ENCODE measurements at regions not wholly inside any gene's neighbourhood (a gene's known extent, or its start where the extent isn't known, plus 50 kb on each side); places are given as distances from the start of the nearest gene placed in this dataset.
"Not testable (repeated sequence)": the region's sequence is repeated elsewhere in the genome, so short reads cannot be mapped to it uniquely, and the experiment has no call there.

DNA sequence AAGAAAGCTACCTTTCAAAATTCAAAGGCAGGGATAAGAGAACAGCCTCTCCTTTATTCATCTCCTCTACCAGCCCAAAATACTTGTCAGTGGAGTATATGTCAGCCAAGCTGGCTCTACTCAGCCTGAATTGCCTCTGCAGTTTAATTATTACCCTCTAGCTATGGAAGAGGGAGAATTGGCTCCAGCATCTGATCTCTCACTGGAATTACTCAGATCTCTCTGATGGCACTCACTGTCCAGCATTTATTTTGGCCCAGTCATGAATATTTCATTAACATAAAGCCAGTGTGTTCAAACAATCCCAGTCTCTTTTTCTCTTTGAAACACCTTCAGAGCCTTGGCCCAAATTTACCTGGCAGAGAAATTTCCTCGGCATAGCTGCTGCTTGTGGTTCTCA is 58.6 kb upstream of the TMEM108 start:
- Histone ChIP-seq H3K4me1 (no peaks in the 10 kb centered on the region), H3K27ac (no peak overlapping the region), H3K4me3 (no peak overlapping the region), H3K36me3 (no peaks in the 10 kb centered on the region), H3K27me3 (no peaks in the 10 kb centered on the region), H3K9me3 (no peaks in the 10 kb centered on the region)
- TF ChIP-seq CTCF (IDR thresholded peaks at IDR 0.05) (no peak), POLR2A (IDR thresholded peaks at IDR 0.05) (no peak)
- DNase-seq = no peak
- intact Hi-C loops (cut with DNase I) = no loop called here
- 86% methylated on average over 1 of the region's 1 CpG for WGBS (ENCODE audit: insufficient coverage, low coverage, low lambda C conversion rate, missing lambda C conversion rate)
- no peak for ATAC-seq

DNA sequence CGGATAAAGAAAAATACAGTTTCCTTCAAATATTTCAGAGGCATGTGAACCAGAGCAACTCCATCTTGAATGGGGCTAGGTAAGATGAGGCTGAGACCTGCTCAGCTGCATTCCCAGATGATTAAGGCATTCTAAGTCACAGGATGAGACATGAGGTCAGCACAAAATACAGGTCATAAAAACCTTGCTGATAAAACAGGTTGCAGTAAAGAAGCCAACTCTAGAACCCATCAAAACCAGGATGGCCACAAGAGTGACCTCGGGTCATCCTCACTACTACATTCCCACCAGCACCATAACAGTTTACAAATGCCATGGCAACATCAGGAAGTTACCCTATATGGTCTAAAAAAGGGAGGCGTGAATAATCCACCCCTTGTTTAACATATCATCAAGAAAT is 59.2 kb upstream of the TMEM108 start:
- H3K27me3 ChIP-seq; H3K27ac ChIP-seq; H3K4me3 ChIP-seq; H3K4me1 ChIP-seq; H3K9me3 ChIP-seq; ATAC-seq; intact Hi-C loops (cut with DNase I); H3K36me3 ChIP-seq; DNase-seq: not testable (repeated sequence)
- WGBS (ENCODE audit: insufficient coverage, low coverage, low lambda C conversion rate, missing lambda C conversion rate) = 46% methylated on average over 3 of the region's 3 CpGs

DNA sequence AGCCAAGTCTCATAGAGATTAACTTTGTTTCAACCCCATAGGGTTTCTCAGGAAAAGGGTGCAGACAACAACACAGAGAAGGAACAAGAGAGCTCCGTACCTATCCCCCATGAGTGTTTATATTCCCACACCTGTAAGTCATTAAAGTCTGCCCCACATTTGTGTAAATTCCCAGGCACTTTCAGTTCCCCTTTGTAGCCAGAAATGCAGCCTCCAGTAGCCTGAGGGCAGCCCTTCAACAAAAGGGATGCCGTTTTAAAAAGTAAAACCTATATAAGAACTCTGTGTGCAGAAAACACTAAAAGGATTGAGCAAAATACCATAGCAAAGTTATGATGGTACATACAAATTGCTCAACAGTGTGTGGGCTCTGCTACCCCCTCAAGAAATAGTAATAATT is 59.7 kb upstream of the TMEM108 start:
- DNase-seq = no peak
- no peaks in the 10 kb centered on the region for H3K36me3 ChIP-seq
- intact Hi-C loops (cut with DNase I) = no loop called here
- no peak for ATAC-seq
- no peaks in the 10 kb centered on the region for H3K4me1 ChIP-seq
- H3K27ac ChIP-seq = no peak overlapping the region
- no peak overlapping the region for H3K4me3 ChIP-seq
- 43% methylated on average over 2 of the region's 2 CpGs for WGBS (ENCODE audit: insufficient coverage, low coverage, low lambda C conversion rate, missing lambda C conversion rate)
- H3K9me3 ChIP-seq = no peaks in the 10 kb centered on the region
- no peaks in the 10 kb centered on the region for H3K27me3 ChIP-seq
- TF ChIP-seq CTCF (IDR thresholded peaks at IDR 0.05) = no peak
- no peak for TF ChIP-seq POLR2A (IDR thresholded peaks at IDR 0.05)

GRCh38 chr3:132974097-132974496 is 64.1 kb upstream of the TMEM108 start:
- DNase-seq (no peak), ATAC-seq (no peak)
- no peak overlapping the region for H3K4me3 ChIP-seq
- no peaks in the 10 kb centered on the region for H3K27me3 ChIP-seq
- intact Hi-C loops (cut with DNase I) = no loop called here
- no peaks in the 10 kb centered on the region for H3K9me3 ChIP-seq
- 43% methylated on average over 3 of the region's 7 CpGs for WGBS (ENCODE audit: insufficient coverage, low coverage, low lambda C conversion rate, missing lambda C conversion rate)
- H3K36me3 ChIP-seq = no peaks in the 10 kb centered on the region
- no peak for TF ChIP-seq POLR2A (IDR thresholded peaks at IDR 0.05)
- TF ChIP-seq CTCF (IDR thresholded peaks at IDR 0.05) = no peak
- H3K4me1 ChIP-seq = no peaks in the 10 kb centered on the region
- H3K27ac ChIP-seq = no peak overlapping the region

DNA sequence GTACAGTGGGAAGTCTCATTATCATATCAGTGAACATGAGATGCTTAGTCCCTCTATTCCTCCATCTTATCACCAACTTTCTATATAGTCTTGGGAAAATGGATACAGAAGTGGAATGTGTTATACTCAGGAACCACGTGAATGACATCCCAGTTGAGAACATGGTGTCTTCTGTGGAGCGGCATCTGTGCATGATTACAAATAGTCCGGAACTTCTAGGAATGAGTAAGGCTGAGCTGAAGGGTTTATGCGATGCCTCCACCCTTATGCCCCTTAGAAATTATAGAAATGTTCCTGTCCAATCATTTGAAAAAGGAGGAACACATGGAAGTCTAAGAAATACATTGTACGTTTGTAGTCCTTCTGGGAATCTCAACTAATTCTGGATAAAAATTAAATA is 64.8 kb upstream of the TMEM108 start:
- no peaks in the 10 kb centered on the region for H3K4me1 ChIP-seq
- ATAC-seq (no peak), DNase-seq (no peak)
- H3K36me3 ChIP-seq = no peaks in the 10 kb centered on the region
- TF ChIP-seq CTCF (IDR thresholded peaks at IDR 0.05) = no peak
- TF ChIP-seq POLR2A (IDR thresholded peaks at IDR 0.05) = no peak
- H3K9me3 ChIP-seq = no peaks in the 10 kb centered on the region
- H3K27ac ChIP-seq = no peak overlapping the region
- WGBS (ENCODE audit: insufficient coverage, low coverage, low lambda C conversion rate, missing lambda C conversion rate) = 61% methylated on average over 5 of the region's 5 CpGs
- H3K4me3 ChIP-seq = no peak overlapping the region
- H3K27me3 ChIP-seq = no peaks in the 10 kb centered on the region
- intact Hi-C loops (cut with DNase I) = no loop called here

All from right lobe of liver (tissue), 6 donors.